ENCODE measurements at regions not wholly inside any gene's neighbourhood (a gene's known extent, or its start where the extent isn't known, plus 50 kb on each side); places are given as distances from the start of the nearest gene placed in this dataset.

GRCh38 chr1:55413286-55413685 is 198.1 kb upstream of the USP24 start:
- TF ChIP-seq CTCF (IDR thresholded peaks at IDR 0.05) (no peak), PHF8 (IDR thresholded peaks at IDR 0.05; ENCODE audit: borderline replicate concordance, low read depth) (no peak), EP300 (IDR thresholded peaks at IDR 0.05) (no peak), POLR2A (IDR thresholded peaks at IDR 0.05; ENCODE audit: low read length) (no peak), REST (IDR thresholded peaks at IDR 0.05) (no peak), CHD4 (IDR thresholded peaks at IDR 0.05; ENCODE audit: borderline replicate concordance) (no peak), MAX (IDR thresholded peaks at IDR 0.05) (no peak), MAFK (IDR thresholded peaks at IDR 0.05; ENCODE audit: partially characterized antibody) (no peak)
